H1 (cell line): ENCODE measurements at regions not wholly inside any gene's neighbourhood (a gene's known extent, or its start where the extent isn't known, plus 50 kb on each side); places are given as distances from the start of the nearest gene placed in this dataset.

Experiments
- POLR2A ChIP-seq, 2 experiments: IDR thresholded peaks; 1 replicate in 1 of 2; 2 replicates in 1 of 2; pipeline ENCODE4 v1.6.1; 2011; ENCODE audit warnings: low read depth in 2 of 2, low read length in 2 of 2, mild to moderate bottlenecking in 2 of 2; ENCODE audit errors: control extremely low read depth in 1 of 2
- SIX5 ChIP-seq: IDR thresholded peaks from 2 replicates; pipeline ENCODE4 v1.6.1; 2011; ENCODE audit warnings: mild to moderate bottlenecking, low read depth, low read length
- TAF1 ChIP-seq: IDR thresholded peaks from 2 replicates; pipeline ENCODE4 v1.6.1; 2011; ENCODE audit warnings: mild to moderate bottlenecking, low read depth, low read length

- TF ChIP-seq POLR2A (IDR thresholded peaks at IDR 0.05; ENCODE audit: control extremely low read depth in 1 of 2, low read depth in 2 of 2, low read length in 2 of 2) (no peak), TAF1 (no peak), SIX5 (no peak)
Observed at GRCh38 chr12:78550831-78551230, 313.7 kb upstream of the SYT1 start.
